IMR-90 (cell line): ENCODE measurements at regions not wholly inside any gene's neighbourhood (a gene's known extent, or its start where the extent isn't known, plus 50 kb on each side); places are given as distances from the start of the nearest gene placed in this dataset.

Source experiments
- SMC3 ChIP-seq: fragments of 150-350 bp; IDR thresholded peaks from 2 replicates; pipeline ENCODE4 v1.6.1; 2016; ENCODE audit warnings: low read depth, mild to moderate bottlenecking, antibody characterized with exemption, low read length, moderate library complexity
- USF2 ChIP-seq: fragments of 150-350 bp; IDR thresholded peaks from 2 replicates; pipeline ENCODE4 v1.6.1; 2017; ENCODE audit warnings: mild to moderate bottlenecking, antibody characterized with exemption, low read length, low read depth
- TF ChIP-seq, protein P1 (sequence below): conservative IDR thresholded peaks from 2 replicates; pipeline ENCODE4 v1.5.1; 2012; ENCODE audit warnings: mild to moderate bottlenecking, low read depth, low read length, improper control_type of control experiment

DNA sequence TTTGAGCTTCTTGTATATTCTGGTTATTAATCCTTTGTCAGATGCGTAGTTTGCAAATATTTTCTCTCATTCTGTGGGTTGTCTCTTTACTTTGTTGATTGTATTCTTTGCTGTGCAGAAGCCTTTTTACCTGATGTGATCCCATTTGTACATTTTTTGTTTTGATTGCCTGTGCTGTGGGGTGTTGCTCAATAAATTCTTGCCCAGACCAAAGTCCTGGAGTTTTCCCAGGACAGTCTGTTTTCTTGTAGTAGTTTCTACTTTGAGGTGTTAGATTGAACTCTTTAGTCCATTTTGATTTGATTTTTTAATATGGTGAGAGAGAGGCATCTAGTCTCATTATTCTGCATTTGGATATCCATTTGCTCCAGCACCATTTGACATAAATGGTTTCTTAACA is 588.7 kb upstream of the MBL2 start:
- TF ChIP-seq, protein P1, sequence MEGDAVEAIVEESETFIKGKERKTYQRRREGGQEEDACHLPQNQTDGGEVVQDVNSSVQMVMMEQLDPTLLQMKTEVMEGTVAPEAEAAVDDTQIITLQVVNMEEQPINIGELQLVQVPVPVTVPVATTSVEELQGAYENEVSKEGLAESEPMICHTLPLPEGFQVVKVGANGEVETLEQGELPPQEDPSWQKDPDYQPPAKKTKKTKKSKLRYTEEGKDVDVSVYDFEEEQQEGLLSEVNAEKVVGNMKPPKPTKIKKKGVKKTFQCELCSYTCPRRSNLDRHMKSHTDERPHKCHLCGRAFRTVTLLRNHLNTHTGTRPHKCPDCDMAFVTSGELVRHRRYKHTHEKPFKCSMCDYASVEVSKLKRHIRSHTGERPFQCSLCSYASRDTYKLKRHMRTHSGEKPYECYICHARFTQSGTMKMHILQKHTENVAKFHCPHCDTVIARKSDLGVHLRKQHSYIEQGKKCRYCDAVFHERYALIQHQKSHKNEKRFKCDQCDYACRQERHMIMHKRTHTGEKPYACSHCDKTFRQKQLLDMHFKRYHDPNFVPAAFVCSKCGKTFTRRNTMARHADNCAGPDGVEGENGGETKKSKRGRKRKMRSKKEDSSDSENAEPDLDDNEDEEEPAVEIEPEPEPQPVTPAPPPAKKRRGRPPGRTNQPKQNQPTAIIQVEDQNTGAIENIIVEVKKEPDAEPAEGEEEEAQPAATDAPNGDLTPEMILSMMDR: no peak
- no peak for TF ChIP-seq USF2
- TF ChIP-seq SMC3: no peak
